NK-92 (cell line): ENCODE measurements at regions not wholly inside any gene's neighbourhood (a gene's known extent, or its start where the extent isn't known, plus 50 kb on each side); places are given as distances from the start of the nearest gene placed in this dataset.
"Not testable (repeated sequence)": the region's sequence is repeated elsewhere in the genome, so short reads cannot be mapped to it uniquely, and the experiment has no call there.

Experiments
- DNase-seq: peaks from one replicate; lab custom pipeline; 2025; ENCODE audit not compliant: unreplicated experiment; lab: John Stamatoyannopoulos, UW

DNA sequence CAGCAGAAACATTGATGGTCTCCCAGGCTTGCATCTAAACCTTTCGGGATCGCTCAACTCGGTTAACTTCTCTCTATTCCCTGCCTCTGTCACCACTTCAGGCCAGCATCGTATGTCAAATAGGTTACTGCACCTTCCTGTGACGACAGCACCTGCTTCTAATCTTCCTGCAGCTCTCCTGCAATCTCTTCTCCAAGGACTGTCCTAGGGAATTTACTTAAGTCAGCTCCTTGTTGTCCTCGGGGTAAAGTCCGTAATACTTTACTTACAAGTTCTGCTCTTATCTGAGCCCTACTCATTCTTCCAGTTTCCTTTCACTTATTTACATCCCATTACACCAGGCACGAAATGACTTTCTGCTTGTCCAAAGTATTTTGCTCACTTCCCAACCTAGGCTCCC, 372.7 kb upstream of the AKR1E2 start:
- DNase-seq = no peak

DNA sequence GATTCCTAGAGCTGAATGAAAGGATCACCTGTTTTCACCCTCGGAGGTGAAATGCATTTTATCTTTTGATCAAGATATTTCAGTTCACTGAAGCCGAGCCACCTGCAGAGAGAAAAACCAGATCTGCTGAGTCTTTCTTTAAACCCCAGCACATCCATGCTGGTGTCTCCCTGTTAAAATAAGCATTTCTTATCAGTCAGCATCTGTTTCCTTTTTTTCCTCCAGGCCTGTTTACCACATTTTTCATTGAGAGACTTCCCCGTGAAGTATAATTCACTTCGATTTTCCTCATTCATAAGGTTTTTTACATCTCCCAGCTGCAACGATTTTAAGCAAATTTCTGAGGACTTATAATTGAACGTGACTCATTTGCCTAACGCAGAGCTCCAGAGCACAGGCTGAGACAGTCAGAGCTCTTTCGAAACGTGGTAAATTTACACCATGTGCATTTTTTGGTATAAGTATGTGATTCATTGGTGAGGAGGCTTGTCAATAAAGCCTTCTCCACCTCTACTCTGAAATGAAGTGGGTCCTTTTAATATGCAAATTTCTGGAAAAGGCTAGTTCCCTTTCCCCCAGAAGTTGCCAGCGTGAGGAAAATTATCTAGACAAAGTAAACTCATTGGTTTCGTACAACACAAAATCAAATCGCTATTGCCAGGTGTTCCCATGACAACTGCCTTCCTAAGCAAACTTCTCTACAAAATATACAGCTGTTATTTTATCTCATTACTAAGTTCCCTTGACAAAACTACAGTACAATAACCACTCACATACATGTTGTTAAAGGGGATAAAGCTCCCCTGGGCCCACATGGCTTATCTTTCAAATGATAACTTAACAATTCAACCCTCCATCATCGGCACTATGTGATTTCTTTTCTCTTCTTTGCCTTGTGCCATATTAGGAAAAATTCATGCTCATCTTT, 374.8 kb upstream of the AKR1E2 start:
- DNase-seq = no peak

DNA sequence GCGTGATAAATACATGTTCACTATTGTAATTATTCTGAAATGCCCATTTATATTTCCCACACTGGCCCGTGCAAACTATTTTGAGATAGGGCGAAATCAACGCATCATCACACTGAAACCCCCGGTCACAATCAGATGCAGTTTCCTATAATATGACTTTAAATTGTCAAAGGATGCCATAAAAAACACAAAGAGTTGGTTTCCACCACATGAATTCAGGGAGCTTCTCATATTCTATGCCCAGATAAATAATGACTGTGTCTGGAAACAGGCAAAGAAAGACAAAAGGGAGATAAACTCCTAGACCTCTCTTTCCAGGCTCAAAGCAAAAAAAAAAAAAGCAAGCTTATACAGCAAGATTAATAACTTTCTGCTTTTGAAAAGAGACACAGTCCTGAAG, 375.8 kb upstream of the AKR1E2 start:
- no peak for DNase-seq

DNA sequence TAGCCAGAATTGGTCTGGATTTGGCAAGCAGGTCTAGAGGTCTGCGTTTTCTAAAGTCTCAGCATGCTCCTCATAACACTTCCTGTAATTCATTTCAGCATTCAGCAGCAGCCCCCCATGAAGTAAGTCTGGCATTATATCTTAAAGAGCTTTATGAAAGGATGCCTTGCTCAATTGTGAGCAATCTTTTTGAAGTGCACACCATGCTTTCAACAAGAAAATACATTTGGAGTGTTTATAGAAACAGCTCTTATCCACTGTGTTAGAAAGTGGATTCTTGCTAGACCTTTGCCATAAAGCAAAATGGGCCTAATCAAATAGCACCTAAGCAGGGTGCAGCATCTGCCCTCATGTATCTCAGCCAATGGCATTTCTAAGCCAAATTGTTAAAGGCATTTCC, 378.0 kb upstream of the AKR1E2 start:
- DNase-seq = no peak

DNA sequence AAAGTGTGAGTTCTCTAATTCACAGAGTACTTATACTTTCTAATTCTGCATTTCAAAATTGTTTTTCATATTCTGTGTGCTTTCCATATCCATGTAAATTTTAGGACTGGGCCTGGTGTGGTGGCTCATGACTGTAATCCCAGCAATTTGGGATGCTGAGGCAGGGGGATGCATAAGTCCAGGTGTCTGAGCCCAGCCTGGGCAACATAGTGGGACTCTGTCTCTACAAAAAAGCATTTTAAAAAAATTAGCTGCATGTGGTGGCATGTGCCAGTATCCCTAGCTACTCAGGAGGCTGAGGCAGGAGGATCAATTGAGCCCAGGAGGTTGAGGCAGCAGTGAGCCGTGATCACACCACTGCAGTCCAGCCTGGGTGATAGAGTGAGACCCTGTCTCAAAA, 382.6 kb upstream of the AKR1E2 start:
- DNase-seq = no peak

DNA sequence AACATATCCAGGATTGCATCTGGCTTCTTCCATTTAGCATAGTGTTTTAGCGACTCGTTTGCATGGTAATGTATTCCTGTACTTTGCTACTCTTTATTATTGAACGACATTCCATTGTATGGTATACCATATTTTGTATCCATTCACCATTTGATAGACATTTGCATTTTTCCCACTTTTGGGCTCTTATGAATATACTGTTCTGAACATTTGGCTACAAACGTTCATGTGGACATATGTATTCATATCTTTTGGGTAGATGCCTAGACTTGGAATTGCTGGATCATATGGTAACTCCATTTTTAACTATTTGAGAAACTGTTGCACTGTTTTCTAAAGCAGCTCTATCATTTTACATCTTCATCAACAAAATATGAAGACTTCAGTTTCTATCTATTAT, 383.7 kb upstream of the AKR1E2 start:
- no peak for DNase-seq

DNA sequence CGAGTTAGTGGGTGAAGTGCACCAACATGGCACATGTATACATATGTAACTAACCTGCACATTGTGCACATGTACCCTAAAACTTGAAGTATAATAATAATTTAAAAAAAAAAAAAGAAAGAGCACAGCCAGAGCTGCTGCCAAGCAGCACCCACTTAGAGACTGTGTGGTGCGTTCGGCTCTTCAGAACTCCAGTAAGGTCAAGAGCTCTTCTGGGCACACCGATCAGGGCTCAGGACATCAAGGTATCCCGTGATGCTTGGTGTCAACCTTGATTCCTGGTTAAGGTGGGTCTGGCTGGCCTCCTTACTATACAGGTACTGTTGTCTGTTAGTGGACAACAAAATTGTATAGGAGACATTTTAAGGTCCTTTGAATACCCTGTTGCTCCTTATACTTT, 385.7 kb upstream of the AKR1E2 start:
- DNase-seq = no peak

DNA sequence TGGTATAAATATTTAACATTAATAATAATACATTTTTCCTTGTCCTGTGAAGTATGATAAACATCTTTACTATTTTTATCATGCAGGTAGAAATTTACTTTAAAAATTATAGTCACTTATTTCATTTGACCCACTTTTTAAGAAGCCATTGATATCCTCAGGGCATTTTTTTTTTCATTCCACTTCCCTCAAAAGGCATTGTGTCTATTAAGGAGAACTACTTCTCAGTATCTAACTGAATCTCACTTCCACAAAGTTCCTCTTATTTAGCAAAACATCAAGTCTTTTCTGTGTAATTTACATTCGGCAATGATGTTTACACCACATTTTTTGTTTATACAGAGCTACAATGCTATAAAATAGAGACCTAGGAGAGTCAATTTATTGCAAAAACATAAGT, 388.2 kb upstream of the AKR1E2 start:
- no peak for DNase-seq

DNA sequence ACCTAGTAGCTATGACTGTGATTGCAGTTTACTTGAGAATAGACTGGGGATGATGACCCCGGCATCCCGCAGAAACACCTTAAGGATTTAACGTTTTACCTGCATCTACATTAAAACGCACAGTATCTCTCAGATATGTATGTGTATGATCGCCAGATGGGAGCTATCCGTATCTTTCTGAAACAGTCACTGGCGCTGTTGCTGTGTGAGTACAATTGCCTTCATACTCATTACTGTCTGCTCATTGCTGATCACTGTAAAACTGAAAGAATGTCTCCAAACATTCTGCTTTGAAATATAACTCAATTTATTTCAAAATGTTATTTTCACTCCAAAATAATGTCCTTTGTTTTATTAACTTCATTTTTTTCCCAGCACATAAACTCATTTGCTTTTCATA, 388.9 kb upstream of the AKR1E2 start:
- no peak for DNase-seq

DNA sequence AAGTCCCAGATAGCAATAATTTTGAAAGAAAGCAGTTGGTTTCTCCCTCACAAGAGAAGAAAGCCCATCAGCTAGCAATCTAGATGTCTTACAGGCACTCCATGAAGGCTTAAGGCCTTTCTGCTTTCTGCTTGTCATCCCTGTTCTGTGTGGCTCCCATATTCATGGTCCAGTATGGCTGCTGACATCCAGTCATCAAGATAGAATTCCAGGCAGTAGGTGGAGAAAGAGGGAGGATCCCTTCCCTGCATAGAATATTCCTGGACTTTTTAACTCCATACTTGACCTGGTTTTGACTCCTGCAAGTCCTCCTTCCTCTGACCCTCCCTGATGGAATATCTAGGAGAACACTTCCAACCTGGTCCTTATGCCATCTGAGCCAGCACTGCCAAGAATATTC, 389.9 kb upstream of the AKR1E2 start:
- no peak for DNase-seq

DNA sequence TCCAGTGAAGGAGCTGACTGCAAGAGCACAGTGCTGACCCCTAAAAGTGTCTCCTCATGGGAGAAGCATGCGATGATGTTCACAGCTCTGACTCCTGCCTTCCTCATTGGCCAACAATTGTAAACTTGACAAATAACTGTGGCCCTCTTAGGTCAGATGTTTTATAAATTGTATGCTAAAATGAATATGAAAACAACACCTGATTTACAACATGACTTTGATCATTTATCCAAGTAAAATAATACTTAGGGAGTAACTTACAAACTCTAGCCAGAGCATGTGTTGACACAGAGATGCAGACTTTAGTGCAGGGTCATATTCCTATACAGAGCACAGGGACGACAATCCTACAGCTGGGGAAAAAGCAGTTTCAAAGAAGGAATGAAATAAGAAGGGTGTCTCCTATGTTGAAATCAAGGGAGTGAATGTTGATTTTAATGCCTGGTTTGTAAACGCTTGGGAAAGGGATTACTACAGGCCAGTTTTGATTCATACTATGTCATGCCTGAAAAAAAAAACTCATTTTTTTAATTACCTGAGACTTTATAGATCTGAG, 391.4 kb upstream of the AKR1E2 start:
- DNase-seq = no peak

DNA sequence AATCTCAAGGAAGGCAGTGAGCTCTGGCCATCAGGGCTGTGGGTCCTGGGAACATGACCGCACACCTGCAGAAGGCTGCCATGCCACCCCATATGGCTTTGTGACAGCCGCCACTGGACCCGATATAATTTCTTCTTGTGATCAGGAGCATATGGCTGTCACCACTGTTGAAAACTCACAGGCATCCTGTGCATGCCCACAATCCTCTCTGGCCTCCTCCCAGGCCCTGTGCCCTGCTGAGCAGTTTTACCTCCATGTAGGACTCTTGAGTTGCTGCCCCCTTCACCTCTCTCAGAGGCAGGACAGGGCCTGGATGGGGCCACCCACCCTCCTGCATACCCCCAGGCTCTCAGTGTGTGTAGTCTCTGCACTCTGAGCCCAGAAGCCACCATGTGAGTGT, 391.9 kb upstream of the AKR1E2 start:
- no peak for DNase-seq

DNA sequence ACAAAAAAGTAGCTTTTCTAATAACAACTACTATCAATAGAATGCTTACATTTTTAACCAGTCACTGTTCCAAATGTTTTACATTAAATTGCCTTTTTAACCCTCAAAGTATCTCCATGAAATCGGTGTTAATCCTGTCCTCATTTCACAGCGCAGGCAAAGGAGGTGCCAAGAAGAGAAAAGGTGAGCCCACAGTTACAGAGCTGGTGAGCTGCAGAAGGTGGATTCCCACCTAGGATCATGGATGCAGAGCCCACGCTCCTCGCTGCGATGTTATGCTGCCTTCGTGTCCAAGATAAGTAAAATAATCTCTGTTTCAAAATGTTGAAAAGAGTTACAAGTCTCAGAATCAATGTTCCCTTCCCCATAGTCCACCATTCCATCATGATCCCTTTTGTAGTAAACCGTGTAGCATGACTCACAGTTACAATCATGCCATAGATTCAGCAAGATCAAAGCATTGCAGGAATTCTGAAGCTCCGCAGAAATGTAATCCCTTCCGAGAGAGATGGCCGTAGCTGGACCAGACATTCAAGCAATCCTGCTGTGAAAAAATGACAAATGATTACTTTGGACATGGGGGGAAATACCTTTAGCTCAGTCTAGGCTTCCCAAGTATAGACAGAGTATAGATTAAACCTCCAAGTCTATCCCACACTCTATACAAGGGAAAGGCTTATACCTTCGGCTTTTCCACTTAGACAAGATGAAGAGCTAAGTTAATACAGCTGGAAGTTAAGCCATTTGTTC, 394.7 kb upstream of the AKR1E2 start:
- no peak for DNase-seq

DNA sequence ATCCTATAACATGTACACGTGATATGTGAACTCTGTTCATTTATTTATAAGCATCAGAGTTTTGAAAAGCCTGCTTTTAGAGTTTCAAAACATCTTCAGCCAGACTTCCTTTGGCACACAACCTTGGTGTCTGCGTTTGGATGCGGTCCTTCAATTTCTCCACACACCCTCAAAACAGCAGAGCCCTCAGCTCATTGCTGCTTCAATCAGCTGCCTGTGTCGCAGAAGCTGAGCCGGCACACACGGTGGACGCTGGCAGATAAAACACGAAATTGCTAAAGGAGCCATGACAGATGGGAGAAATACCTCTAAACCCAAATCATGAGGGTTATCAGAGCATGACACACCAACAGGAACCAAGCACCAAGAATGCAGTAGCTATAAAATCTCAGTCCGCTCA, 396.4 kb upstream of the AKR1E2 start:
- DNase-seq = no peak

DNA sequence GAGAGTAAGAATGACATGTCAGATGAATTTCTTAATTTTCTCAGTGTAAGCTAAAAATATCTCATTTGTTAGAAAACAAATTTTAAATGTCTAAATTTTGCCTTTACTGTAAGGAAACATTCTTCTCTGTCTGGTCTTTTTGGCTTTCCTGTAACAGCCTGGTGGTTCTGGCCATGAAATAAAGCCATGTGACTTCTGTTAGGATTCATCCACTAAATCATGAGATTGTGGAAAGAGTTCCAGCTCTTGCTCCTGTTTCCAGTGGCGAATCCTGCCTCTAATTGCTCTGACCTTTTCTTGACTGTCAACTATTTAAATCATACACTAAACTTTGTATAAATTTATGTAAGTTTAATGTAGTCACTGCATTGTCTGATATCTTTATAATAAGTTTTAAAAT, 398.5 kb upstream of the AKR1E2 start:
- no peak for DNase-seq

DNA sequence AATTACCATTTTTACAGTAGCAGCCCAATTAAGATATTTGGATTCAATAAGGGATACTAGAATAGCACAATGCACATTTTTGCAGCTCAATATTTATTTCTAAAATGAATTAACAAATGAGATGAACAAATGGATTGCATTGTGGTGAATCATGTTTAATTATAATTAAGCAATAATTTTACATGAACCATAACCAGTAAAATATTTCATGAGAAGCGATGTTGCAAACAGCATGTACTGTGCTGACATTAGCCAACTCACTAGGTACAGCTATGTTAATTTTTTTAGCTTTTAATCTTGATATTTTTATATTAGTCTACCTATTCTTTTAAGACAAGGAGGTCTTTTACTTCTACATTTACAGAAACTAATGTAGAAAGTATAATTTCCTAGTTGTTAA, 399.1 kb upstream of the AKR1E2 start:
- no peak for DNase-seq

DNA sequence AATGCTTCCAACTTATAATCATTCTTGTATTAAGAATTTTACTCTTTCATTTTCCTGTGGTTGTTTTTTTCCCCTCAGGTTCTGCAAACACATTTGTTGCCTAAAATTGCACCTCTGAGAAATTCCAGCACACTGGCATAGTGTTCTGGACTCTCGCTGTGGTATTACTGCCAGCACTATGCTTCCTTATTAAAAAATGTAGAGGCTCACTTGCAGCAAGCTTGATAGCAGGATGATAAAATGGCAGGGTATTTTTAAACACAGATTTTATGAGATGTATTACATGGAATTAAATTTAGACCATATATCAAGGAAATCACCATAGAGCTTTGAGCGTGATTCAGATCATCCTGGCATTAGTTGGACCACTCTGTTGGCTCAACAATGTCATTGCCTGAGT, 416.7 kb upstream of the AKR1E2 start:
- no peak for DNase-seq

DNA sequence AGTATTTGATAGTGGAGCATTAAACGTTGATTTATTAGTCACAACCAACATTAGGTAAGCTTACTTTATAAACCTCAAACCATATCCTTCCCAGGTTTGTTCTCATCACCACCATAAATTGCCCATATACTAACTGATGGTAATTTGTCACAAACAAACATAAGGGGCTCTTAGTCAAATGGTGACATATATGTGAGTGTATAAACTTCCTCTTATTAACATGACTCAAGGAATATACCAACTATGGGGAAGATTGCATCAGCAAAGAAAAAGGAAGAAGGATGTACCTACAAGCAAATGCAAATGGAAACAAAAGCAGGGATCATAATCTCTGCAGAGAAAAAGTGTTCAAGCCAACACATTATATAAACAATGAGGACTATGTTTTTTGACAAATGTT, 418.2 kb upstream of the AKR1E2 start:
- DNase-seq = no peak

DNA sequence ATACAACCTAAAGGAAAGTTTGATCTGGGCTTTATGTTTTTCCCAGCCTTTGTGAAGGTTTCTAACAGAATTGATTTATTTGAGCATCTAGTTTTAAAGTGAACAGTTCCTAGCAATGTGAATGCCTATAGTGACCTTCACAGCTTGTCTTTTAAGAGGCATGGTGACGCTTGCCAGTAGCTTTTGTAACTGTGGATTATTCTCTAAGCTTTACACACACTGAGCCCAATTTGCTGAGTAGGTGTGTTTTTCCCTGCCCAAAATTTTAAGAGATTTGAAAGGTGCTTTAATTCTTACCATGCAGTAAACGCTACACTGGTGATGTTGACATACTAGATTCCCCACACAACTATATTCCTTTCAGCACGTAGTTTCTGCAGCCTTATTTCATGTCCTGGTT, 420.2 kb upstream of the AKR1E2 start:
- no peak for DNase-seq

DNA sequence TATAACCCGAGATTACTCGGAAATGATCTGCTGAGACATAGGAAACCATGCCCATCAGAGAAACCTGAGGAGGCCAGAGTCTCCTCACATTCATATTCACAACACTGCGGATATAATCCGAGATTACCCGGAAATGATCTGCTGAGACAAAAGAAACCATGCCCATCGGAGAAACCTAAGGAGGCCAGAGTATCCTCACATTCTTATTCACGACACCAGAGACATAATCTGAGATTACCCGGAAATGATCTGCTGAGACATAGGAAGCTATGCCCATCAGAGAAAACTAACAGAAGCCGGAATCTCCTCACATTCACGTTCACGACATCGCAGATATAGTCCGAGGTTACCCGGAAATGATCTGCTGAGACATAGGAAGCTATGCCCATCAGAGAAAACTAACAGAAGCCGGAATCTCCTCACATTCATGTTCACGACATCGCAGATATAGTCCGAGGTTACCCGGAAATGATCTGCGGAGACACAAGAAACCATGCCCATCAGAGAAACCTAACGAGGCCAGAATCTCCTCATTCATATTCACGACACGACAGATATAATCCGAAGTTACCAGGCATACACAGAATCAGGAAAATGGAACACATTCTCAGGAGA, 422.3 kb upstream of the AKR1E2 start:
- no peak for DNase-seq

DNA sequence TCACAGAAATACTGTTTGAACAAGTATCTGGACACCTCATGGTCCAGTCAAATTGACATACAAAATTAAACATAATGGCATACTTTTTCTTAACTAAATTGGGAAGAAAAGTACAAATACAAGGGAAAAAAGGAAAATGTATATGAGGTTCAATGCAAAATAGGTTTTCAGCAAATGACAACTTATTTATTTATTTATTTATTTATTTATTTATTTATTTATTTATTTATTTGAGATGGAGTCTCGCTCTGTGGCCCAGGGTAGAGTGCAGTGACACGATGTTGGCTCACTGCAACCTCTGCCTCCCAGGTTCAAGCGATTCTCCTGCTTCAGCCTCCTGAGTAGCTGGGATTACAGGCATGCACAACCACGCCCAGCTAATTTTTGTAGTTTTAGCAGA, 424.9 kb upstream of the AKR1E2 start:
- DNase-seq = not testable (repeated sequence)

DNA sequence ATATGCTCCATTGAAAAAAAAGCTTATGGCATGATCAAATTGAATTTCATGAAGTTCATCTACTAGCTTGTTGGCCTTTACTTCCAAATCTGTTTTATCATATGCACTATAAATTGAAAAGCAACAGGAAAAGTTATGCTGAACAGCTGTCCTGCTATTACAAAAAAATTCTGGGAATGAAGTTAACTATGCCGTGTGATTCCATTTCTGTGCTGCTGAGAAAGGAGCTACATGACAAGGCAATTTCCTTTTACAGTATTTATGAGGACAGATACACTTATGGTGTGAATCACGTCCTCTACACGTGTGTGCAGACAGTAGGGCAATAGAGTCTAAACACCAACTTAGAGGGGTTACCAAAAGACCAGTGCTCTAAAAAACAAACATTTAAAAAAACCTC, 426.5 kb upstream of the AKR1E2 start:
- DNase-seq = no peak
